Upper lobe of left lung (tissue), 4 donors: ENCODE measurements at regions not wholly inside any gene's neighbourhood (a gene's known extent, or its start where the extent isn't known, plus 50 kb on each side); places are given as distances from the start of the nearest gene placed in this dataset.

ENCODE experiments used
- CTCF ChIP-seq, 6 experiments: fragments of 450-650 bp in 4 of 6; fragments of 200-600 bp in 2 of 6; sonication (generic) in 2 of 6; IDR thresholded peaks; one replicate each; pipeline ENCODE4 v1.5.1; 2016 to 2019; ENCODE audit warnings: antibody characterized with exemption in 6 of 6
- EP300 ChIP-seq, 4 donors: sonication (generic); formaldehyde crosslinking; IDR thresholded peaks; one replicate each; pipeline ENCODE4 v1.5.1; 2017; ENCODE audit warnings: antibody characterized with exemption in 4 of 4, control low read depth in 2 of 4
- POLR2A ChIP-seq, 4 donors: fragments of 450-650 bp; IDR thresholded peaks; one replicate each; pipeline ENCODE4 v1.5.1; 2016 to 2017; ENCODE audit warnings: antibody characterized with exemption in 4 of 4, mild to moderate bottlenecking in 2 of 4
- POLR2AphosphoS5 ChIP-seq, 2 donors: sonication (generic); formaldehyde crosslinking; IDR thresholded peaks; one replicate each; pipeline ENCODE4 v1.5.1; 2017; ENCODE audit warnings: antibody characterized with exemption in 2 of 2

DNA sequence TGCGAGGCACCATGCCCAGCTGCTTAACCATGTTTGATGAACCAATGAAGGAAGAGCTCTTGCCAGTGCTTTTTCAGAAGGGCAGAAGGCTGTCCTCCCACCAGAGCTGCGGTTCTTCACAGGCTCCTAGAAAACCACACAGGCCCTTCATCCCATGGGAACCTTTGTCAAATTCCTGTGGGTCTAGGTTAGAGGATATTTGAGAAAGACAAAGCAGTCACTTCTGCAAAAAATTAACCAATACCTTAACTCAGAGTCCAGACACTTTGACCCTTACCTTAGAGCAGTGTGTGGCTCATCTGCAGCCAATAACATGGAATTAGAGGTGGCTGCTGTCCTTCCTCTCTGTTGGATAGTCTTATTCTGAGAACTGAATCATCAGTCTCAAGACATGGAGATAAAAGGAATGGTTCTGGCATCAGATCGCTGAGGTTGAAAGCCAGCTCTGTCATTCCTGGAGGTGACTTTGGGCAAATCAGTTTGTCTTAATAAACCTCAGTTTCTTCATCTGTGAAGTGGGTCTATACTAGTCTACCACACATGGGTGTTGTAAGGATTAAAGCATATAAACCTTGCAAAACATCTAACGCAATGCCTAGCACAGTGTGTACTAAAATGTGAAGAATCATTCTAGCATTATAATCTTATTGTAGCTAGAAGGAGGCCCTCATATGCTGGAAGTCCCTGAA lies 65.1 kb upstream of the PIP4K2A start:
- no peak for TF ChIP-seq CTCF (IDR thresholded peaks at IDR 0.05)
- no peak for TF ChIP-seq POLR2A (IDR thresholded peaks at IDR 0.05)
- TF ChIP-seq POLR2AphosphoS5 (IDR thresholded peaks at IDR 0.05): no peak
- no peak for TF ChIP-seq EP300 (IDR thresholded peaks at IDR 0.05)
